ENCODE measurements at regions not wholly inside any gene's neighbourhood (a gene's known extent, or its start where the extent isn't known, plus 50 kb on each side); places are given as distances from the start of the nearest gene placed in this dataset.

DNA sequence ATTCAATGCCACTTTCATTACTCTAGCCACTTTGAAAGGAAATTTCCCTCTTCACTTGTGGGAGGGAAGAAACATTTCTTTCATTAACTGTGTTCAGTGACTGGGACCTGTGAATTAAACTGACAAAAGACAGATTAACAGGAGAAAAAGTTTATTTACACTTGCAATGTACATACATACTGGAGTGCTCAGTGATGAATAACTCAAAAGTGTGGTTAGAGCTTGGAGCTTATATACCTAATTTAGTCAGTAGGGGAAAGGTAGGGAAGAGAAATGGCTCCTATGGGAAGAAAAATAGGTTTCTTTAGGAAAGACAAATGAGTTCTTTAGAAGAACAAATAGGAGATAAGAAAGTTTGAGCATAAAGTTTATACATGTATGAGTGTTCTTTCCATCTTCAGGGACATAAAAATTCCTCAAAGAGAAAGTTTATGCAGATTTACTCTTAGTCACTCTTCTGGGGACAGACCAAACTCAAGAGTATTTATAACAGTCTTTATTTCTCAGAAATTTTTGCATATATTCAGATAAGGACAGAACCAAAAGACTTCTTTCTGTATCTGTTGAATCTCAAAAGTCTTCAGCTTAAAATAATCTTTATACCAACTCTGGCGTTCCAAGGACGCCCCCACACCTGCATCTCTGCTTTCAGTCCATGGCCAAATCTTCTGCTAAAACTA lies 120.0 kb upstream of the RAI14 start (continued):
- TF ChIP-seq TARDBP (IDR thresholded peaks at IDR 0.05), result no peak
- TF ChIP-seq MYNN (IDR thresholded peaks at IDR 0.05), result no peak
- no peak for TF ChIP-seq MYNN (CRISPR knock-in tag; IDR thresholded peaks at IDR 0.05)
- no peak for TF ChIP-seq POLR2G (IDR thresholded peaks at IDR 0.05; ENCODE audit: low read depth, low read length)
- no peak for TF ChIP-seq EHMT2 (IDR thresholded peaks at IDR 0.05)

DNA sequence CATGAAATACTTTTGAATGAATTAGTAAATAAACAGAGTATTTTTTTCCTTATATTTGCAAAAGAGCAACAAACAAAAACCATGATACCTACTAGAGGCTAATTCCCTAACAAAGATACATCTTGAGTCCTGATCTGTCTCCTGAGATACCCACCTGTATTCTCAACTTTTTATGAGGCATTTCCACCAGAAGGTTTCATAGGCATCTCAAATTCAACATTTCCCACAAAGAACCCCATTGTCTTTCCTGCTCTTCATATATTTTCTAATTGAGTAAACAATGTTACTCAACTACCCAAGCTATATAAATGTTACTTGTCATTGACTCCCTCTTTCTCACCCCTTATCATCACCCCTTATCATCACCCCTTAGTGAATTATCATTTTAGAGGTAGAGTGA lies 119.4 kb upstream of the RAI14 start:
- no peak for FAIRE-seq
- no peaks in the 10 kb centered on the region for H3K27me3 ChIP-seq (ENCODE audit: control insufficient read depth in 2 of 2, insufficient read depth in 2 of 2, low read length in 2 of 2)
- DNase-seq (ENCODE audit: extremely low read depth in 1 of 4, low spot score in 3 of 4), result no peak
- TF ChIP-seq ZNF431 (CRISPR knock-in tag; IDR thresholded peaks at IDR 0.05) (no peak), POLR2H (tag; IDR thresholded peaks at IDR 0.05; ENCODE audit: low read depth) (no peak)
- TF ChIP-seq, protein P1, sequence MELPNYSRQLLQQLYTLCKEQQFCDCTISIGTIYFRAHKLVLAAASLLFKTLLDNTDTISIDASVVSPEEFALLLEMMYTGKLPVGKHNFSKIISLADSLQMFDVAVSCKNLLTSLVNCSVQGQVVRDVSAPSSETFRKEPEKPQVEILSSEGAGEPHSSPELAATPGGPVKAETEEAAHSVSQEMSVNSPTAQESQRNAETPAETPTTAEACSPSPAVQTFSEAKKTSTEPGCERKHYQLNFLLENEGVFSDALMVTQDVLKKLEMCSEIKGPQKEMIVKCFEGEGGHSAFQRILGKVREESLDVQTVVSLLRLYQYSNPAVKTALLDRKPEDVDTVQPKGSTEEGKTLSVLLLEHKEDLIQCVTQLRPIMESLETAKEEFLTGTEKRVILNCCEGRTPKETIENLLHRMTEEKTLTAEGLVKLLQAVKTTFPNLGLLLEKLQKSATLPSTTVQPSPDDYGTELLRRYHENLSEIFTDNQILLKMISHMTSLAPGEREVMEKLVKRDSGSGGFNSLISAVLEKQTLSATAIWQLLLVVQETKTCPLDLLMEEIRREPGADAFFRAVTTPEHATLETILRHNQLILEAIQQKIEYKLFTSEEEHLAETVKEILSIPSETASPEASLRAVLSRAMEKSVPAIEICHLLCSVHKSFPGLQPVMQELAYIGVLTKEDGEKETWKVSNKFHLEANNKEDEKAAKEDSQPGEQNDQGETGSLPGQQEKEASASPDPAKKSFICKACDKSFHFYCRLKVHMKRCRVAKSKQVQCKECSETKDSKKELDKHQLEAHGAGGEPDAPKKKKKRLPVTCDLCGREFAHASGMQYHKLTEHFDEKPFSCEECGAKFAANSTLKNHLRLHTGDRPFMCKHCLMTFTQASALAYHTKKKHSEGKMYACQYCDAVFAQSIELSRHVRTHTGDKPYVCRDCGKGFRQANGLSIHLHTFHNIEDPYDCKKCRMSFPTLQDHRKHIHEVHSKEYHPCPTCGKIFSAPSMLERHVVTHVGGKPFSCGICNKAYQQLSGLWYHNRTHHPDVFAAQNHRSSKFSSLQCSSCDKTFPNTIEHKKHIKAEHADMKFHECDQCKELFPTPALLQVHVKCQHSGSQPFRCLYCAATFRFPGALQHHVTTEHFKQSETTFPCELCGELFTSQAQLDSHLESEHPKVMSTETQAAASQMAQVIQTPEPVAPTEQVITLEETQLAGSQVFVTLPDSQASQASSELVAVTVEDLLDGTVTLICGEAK (IDR thresholded peaks at IDR 0.05), result no peak
- TF ChIP-seq, protein P1 (CRISPR knock-in tag; IDR thresholded peaks at IDR 0.05), result no peak
- TF ChIP-seq, protein P2, sequence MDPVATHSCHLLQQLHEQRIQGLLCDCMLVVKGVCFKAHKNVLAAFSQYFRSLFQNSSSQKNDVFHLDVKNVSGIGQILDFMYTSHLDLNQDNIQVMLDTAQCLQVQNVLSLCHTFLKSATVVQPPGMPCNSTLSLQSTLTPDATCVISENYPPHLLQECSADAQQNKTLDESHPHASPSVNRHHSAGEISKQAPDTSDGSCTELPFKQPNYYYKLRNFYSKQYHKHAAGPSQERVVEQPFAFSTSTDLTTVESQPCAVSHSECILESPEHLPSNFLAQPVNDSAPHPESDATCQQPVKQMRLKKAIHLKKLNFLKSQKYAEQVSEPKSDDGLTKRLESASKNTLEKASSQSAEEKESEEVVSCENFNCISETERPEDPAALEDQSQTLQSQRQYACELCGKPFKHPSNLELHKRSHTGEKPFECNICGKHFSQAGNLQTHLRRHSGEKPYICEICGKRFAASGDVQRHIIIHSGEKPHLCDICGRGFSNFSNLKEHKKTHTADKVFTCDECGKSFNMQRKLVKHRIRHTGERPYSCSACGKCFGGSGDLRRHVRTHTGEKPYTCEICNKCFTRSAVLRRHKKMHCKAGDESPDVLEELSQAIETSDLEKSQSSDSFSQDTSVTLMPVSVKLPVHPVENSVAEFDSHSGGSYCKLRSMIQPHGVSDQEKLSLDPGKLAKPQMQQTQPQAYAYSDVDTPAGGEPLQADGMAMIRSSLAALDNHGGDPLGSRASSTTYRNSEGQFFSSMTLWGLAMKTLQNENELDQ (CRISPR knock-in tag; IDR thresholded peaks at IDR 0.05; ENCODE audit: borderline replicate concordance), result no peak
- BruUV-seq (replicated peaks), result no TSS peak
- POLR2A ChIA-PET, result interaction anchor here (1.4 to 1.5 kb wide), 3 partner anchors 9 to 71 kb away, joined by 3 read pairs; no protein-coding TSS in a partner anchor
- intact Hi-C loops (cut with micrococcal nuclease) (loop anchor here (5.0 kb wide), 1 partner anchor 64 kb away; no protein-coding TSS in a partner anchor), in situ Hi-C loops (cut with MboI) (no loop called here)
- H3K4me1 ChIP-seq (replicated peaks in 1 of 2; ENCODE audit: control insufficient read depth in 2 of 2, insufficient read depth in 2 of 2, low read length in 2 of 2), result peaks cover 0 to 3% of the 10 kb centered on the region in 2 experiments; a peak in 2 of 5 replicates
- no peak overlapping the region for H3K4me3 ChIP-seq
- H3K9me1 ChIP-seq (ENCODE audit: control insufficient read depth, insufficient read depth, low read length), result no peaks in the 10 kb centered on the region
- no peaks in the 10 kb centered on the region for H3K36me3 ChIP-seq (ENCODE audit: control insufficient read depth, insufficient read depth, low read length)
- H3K27ac ChIP-seq (ENCODE audit: extremely low read depth, low read depth, low read length), result no peak overlapping the region
- CTCF ChIA-PET (ENCODE audit: low intra/inter-chr PET ratio), result interaction anchor here (2.9 kb wide), 1 partner anchor 13 kb away, joined by 11 read pairs; no protein-coding TSS in a partner anchor
- no peaks in the 10 kb centered on the region for H4K20me1 ChIP-seq (replicated peaks; ENCODE audit: control insufficient read depth, insufficient read depth, low read length)
- ATAC-seq, result no peak
- no peaks in the 10 kb centered on the region for H3K9me3 ChIP-seq (replicated peaks; ENCODE audit: control insufficient read depth, insufficient read depth, low read depth, low read length)
- H3K79me2 ChIP-seq (ENCODE audit: control insufficient read depth, insufficient read depth, low read length), result no peaks in the 10 kb centered on the region
- H3K9ac ChIP-seq (ENCODE audit: insufficient read depth in 1 of 2, low read depth in 2 of 2, low read length in 2 of 2), result no peak overlapping the region
- H2AFZ ChIP-seq (ENCODE audit: low read depth, low read length), result no peak overlapping the region
- H3K4me2 ChIP-seq (ENCODE audit: insufficient read depth, low read length), result no peak overlapping the region

Measured in K562 (cell line).